HG03342 (cell line): ENCODE measurements at regions not wholly inside any gene's neighbourhood (a gene's known extent, or its start where the extent isn't known, plus 50 kb on each side); places are given as distances from the start of the nearest gene placed in this dataset.
"Not testable (repeated sequence)": the region's sequence is repeated elsewhere in the genome, so short reads cannot be mapped to it uniquely, and the experiment has no call there.

Experiments
- ATAC-seq: cut with Tn5 transposase; IDR thresholded peaks from one replicate; pipeline ENCODE4 v1.9.1; 2021; ENCODE audit warnings: mild to moderate bottlenecking, moderate library complexity; ENCODE audit not compliant: unreplicated experiment

GRCh38 chr6:3920321-3920720 is 71.1 kb downstream of the FAM50B start:
- ATAC-seq: no peak

GRCh38 chr6:3921663-3922062 is 72.5 kb downstream of the FAM50B start:
- no peak for ATAC-seq

GRCh38 chr6:3922619-3923018 is 73.4 kb downstream of the FAM50B start:
- ATAC-seq: not testable (repeated sequence)

GRCh38 chr6:3925223-3926149 is 76.3 kb downstream of the FAM50B start:
- not testable (repeated sequence) for ATAC-seq

- ATAC-seq: no peak
These were observed 76.9 kb downstream of the FAM50B start for GRCh38 chr6:3926150-3926482.

- no peak for ATAC-seq
These were observed 78.9 kb downstream of the FAM50B start for GRCh38 chr6:3928111-3928510.

- ATAC-seq: no peak
These were observed 80.2 kb downstream of the FAM50B start for GRCh38 chr6:3929281-3929798.

GRCh38 chr6:3937438-3937837 is 88.3 kb downstream of the FAM50B start:
- no peak for ATAC-seq

GRCh38 chr6:3938715-3939367 is 89.7 kb downstream of the FAM50B start:
- no peak for ATAC-seq

- ATAC-seq: no peak
These were observed 90.3 kb downstream of the FAM50B start for GRCh38 chr6:3939368-3939958.

- no peak for ATAC-seq
These were observed 90.8 kb downstream of the FAM50B start for GRCh38 chr6:3939964-3940363.

- ATAC-seq: no peak
These were observed 91.5 kb downstream of the FAM50B start for GRCh38 chr6:3940703-3941102.

- no peak for ATAC-seq
These were observed 94.2 kb downstream of the FAM50B start for GRCh38 chr6:3943331-3943765.

- ATAC-seq: no peak
These were observed 95.1 kb downstream of the FAM50B start for GRCh38 chr6:3944246-3944645.

- no peak for ATAC-seq
These were observed 97.6 kb downstream of the FAM50B start for GRCh38 chr6:3946778-3947177.

GRCh38 chr6:3948866-3949265 is 99.7 kb downstream of the FAM50B start:
- ATAC-seq: no peak

- no peak for ATAC-seq
These were observed 100.3 kb downstream of the FAM50B start for GRCh38 chr6:3949521-3949920.

GRCh38 chr6:3956054-3956453 is 106.9 kb downstream of the FAM50B start:
- no peak for ATAC-seq

GRCh38 chr6:3957321-3957720 is 108.1 kb downstream of the FAM50B start:
- ATAC-seq: no peak

GRCh38 chr6:3958255-3958654 is 109.1 kb downstream of the FAM50B start:
- ATAC-seq: no peak

GRCh38 chr6:3959385-3959784 is 110.2 kb downstream of the FAM50B start:
- no peak for ATAC-seq
